ENCODE measurements at regions not wholly inside any gene's neighbourhood (a gene's known extent, or its start where the extent isn't known, plus 50 kb on each side); places are given as distances from the start of the nearest gene placed in this dataset.
A peak's percentile ranks its signal among the peaks of the same experiment; 100 is the strongest.

DNA sequence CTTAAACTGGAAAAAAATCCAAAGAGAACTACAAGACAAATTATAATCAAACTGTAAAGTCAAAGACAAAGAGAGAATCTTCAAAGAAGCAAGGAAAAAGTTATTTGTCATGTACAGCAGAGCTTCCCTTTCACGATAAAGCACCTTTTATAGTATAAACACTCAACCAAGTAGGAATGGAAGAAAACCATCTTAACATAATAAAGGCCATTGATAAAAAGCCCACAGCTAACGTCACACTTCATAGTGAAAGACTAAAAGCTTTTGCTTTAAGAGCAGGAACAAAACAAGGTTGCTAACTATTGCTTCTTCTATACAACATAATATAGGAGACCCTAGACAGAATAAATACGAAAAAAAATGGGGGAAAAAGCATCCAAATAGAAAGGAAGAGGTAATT, 595.7 kb upstream of the POU3F4 start:
- no peak for DNase-seq (ENCODE audit: low spot score)

DNA sequence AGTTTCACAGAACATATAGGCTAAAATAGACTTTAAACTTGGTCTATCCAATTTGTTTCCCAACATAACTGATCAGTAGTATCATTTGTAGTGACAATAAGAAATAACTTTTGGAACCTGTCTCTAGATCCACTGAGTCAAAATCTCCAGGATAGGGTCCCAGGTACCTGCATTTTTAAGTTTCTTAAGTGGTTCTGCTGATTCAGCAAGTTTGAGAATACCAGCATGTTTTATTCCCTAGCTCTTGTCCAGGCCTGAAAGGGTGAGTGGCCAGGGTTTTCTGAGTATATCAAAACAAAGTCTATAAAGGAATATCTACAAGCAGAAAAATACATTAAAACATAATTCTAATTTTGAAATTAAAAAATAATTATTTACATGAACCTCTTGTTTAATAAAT, 573.1 kb upstream of the POU3F4 start:
- no peak for DNase-seq (ENCODE audit: low spot score)

DNA sequence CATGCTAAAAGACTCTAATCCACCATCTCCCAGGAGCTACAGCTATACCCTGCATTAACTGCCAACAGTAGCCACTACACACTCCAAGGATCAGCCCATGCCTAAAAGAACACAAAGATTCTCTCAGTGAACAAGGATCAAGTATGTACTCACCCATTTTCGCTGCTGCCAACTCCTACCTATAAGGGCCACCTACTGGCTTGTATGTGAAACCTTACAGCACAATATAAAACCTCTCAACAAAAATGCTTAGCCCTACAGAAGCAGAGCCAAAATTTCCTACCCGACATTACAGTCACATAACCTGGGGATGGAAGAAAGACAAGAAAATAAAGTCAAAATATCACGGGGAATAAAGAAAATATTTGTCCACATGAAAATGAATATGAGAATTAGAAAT, 562.8 kb upstream of the POU3F4 start:
- no peak for DNase-seq (ENCODE audit: low spot score)

DNA sequence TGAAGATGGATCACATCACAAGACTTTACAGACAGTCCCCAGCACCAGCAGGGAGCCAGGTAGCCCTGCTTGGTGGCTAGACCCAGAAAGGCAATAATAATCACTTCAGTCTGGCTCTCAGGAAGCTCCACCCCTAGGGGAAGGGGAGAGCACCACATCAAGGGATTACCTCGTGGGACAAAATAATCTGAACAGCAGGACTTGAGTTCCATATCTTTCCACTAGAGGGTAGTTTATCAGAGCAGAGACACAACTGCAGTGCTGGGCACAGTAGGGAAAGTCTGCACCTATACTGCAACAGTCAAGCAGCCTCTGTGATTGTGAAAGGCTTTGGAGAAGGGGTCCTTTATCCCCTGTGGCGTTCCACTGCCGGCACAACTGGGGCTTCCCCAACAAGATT, 547.0 kb upstream of the POU3F4 start:
- DNase-seq (ENCODE audit: low spot score), result no peak

DNA sequence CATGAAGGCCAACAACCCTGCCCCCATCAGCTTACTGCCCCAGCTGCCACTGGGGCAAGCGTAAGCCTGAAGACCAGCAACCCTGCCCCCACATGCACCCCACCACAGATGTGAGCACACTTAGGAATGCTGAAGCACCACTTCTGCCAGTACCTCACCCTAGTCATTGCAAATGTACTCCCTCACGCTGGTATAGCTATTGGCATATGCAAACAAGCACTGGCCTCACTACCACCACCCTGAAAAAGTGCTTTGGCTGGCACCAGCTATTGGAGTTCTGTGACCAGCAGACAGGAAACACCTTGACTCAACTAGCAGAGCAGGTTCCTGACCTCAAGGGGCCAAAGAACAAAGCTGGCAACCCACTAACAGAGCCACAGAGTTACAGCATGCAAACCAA, 534.4 kb upstream of the POU3F4 start:
- DNase-seq (ENCODE audit: low spot score), result no peak

DNA sequence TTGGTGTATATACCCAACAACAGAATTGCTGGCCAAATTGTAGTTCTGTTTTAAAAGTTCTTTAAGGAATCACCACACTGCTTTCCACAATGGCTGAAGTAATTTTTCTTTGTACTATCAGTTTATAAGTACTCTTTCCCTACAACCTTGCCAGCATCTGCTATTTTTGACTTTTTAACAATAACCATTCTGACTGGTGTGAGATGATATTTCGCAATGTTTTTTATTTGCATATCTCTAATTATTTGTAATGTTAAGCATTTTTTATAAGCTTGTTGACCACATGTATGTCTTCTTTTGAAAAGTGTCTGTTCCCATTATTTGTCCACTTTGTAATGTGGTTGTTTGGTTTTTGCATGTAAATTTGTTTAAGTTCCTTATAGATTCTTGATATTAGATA, 509.9 kb upstream of the POU3F4 start:
- DNase-seq (ENCODE audit: low spot score), result no peak

DNA sequence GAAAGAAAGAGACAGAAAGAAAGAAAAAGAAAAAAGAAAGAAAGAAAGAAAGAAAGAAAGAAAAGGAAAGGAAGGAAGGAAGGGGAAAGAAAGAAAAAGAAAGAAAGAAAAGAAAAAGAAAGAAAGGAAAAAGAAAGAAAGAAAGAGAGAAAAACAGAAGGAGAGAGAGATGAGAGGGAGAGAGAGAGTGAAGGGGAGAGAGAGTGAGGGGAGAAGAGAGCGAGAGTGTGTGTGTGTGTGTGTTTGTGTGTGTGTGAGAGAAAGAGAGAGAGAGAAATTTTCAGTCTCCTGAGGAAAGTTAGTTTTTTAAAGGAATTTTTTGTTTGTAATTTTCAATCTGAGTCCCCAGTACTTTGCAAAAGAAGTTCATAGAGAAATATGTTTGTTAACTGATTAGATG, 504.1 kb upstream of the POU3F4 start:
- DNase-seq (ENCODE audit: low spot score), result no peak

DNA sequence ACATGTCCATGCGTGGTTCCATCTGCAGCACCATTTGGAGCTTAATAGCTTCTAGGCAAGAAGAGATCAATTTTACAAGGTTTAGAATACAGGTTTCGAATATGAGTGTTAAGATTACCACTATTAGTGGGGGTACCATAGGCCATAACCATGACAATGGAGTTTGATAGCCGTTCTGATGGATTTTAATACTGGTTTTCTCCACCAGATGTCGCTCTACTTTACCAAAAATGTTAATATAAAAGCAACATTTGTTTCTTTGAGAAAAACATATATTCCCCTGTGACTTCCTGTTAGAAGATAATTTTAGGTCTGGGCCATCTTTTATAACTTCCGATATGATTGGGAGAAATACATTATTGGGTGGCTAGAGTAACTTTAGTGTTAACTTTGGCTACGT, 499.7 kb upstream of the POU3F4 start:
- DNase-seq (ENCODE audit: low spot score), result peak; percentile 1

DNA sequence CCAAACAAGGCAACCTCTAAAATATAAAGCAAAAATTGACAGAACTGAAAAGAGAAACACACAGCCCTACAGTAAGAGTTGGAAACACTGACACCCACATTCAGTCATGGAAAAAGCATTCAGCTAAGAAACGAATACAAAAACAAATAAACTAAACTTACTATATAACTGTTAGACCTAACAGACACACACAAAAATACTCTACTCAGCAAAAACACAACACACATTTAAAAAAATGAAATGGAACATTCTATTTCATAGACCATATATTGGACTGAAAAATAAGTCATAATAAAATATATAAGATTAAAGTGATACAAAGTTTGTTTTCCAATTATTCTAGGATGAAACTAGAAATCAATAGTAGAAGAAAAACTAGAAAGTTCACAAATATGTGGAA, 488.8 kb upstream of the POU3F4 start:
- DNase-seq (ENCODE audit: low spot score), result no peak

DNA sequence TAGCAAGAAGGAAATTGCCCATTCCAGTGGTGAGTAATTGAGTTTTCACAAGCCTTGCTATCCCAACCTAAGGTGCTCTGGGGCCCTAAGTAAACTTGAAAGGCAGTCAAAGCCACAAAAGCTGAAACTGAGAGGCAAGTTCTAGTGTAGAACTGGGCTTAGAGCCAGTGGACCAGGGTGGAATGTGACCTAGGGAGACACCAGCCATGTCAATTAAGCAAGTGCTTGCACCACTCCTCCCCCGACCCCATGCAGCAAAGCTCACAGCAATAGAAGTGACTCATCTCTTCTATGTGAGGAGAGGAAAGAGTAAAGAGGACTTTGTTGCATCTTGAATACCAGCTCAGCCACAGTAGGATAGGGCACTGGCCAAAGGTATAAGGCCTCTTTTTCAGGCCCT, 486.1 kb upstream of the POU3F4 start:
- DNase-seq (ENCODE audit: low spot score), result no peak

All from kidney capillary endothelial cell (primary cell).